HEK293 (cell line): ENCODE measurements at regions not wholly inside any gene's neighbourhood (a gene's known extent, or its start where the extent isn't known, plus 50 kb on each side); places are given as distances from the start of the nearest gene placed in this dataset.
A peak's percentile ranks its signal among the peaks of the same experiment; 100 is the strongest.

ENCODE experiments used
- CTCF ChIA-PET: fragments of 350-600 bp; formaldehyde crosslinking; extraction: SDS; loops from one replicate; lab custom pipeline; 2021; ENCODE audit warnings: antibody characterized with exemption; lab: Yijun Ruan, JAX
- POLR2A ChIA-PET: fragments of 300-600 bp; formaldehyde crosslinking; extraction: SDS; loops from one replicate; lab custom pipeline; 2020; ENCODE audit warnings: antibody characterized with exemption, inconsistent platforms; lab: Yijun Ruan, JAX
- H3K27ac ChIP-seq: fragments of 200-500 bp; sonication (Bioruptor generic); 2 replicates; pipeline ENCODE4 v1.5.1; 2014; ENCODE audit warnings: low read depth, low read length, control low read depth, inconsistent platforms; ENCODE audit errors: extremely low read depth
- H3K36me3 ChIP-seq, 2 experiments: fragments of 200-500 bp in 1 of 2; sonication (Bioruptor generic) in 1 of 2; 1 replicate in 1 of 2; 2 replicates in 1 of 2; pipeline ENCODE4 v1.5.1; 2014 to 2017; ENCODE audit warnings: inconsistent platforms in 2 of 2, low read length in 2 of 2; ENCODE audit not compliant: control insufficient read depth in 2 of 2, insufficient read depth in 1 of 2
- H3K4me1 ChIP-seq: fragments of 200-500 bp; sonication (Bioruptor generic); 2 replicates; pipeline ENCODE4 v1.5.1; 2014; ENCODE audit warnings: mild to moderate bottlenecking, low read length, inconsistent platforms; ENCODE audit not compliant: control insufficient read depth, insufficient read depth
- H3K4me3 ChIP-seq: 2 replicates; pipeline ENCODE4 v1.5.1; 2011; ENCODE audit warnings: low read depth, mild to moderate bottlenecking, control low read depth, low read length, moderate library complexity
- H3K9me3 ChIP-seq: fragments of 200-500 bp; sonication (Bioruptor generic); 2 replicates; pipeline ENCODE4 v1.5.1; 2014; ENCODE audit warnings: low read depth, low read length, inconsistent platforms; ENCODE audit not compliant: control insufficient read depth, insufficient read depth
- FEZF1 ChIP-seq: fragments of 450-650 bp; formaldehyde crosslinking; IDR thresholded peaks from 2 replicates; pipeline ENCODE4 v1.5.1; 2016; ENCODE audit warnings: missing biosample characterization, missing genetic modification characterization
- GLI2 ChIP-seq: fragments of 450-650 bp; formaldehyde crosslinking; IDR thresholded peaks from 2 replicates; pipeline ENCODE4; 2017; ENCODE audit warnings: missing biosample characterization, missing genetic modification characterization, low read depth, borderline replicate concordance
- HIC1 ChIP-seq: fragments of 450-650 bp; formaldehyde crosslinking; IDR thresholded peaks from 2 replicates; pipeline ENCODE4 v1.5.1; 2016; ENCODE audit warnings: missing biosample characterization, missing genetic modification characterization
- OSR2 ChIP-seq: fragments of 450-650 bp; formaldehyde crosslinking; IDR thresholded peaks from 2 replicates; pipeline ENCODE4 v1.5.1; 2016; ENCODE audit warnings: missing biosample characterization, missing genetic modification characterization
- PRDM6 ChIP-seq: fragments of 450-650 bp; formaldehyde crosslinking; IDR thresholded peaks from 2 replicates; pipeline ENCODE4 v1.5.1; 2017; ENCODE audit warnings: missing biosample characterization, missing genetic modification characterization
- SALL2 ChIP-seq: fragments of 450-650 bp; formaldehyde crosslinking; IDR thresholded peaks from 2 replicates; pipeline ENCODE4 v1.5.0; 2017; ENCODE audit warnings: missing biosample characterization, mild to moderate bottlenecking, missing genetic modification characterization, borderline replicate concordance
- SP2 ChIP-seq: fragments of 450-650 bp; formaldehyde crosslinking; IDR thresholded peaks from 2 replicates; pipeline ENCODE4 v1.5.1; 2016; ENCODE audit warnings: missing biosample characterization, missing genetic modification characterization
- ZBTB17 ChIP-seq: fragments of 450-650 bp; formaldehyde crosslinking; IDR thresholded peaks from 2 replicates; pipeline ENCODE4 v1.5.1; 2016; ENCODE audit warnings: missing biosample characterization, missing genetic modification characterization
- ZNF16 ChIP-seq: fragments of 450-650 bp; formaldehyde crosslinking; IDR thresholded peaks from 2 replicates; pipeline ENCODE4 v1.5.1; 2016; ENCODE audit warnings: low read depth, missing biosample characterization, missing genetic modification characterization
- ZNF223 ChIP-seq: fragments of 450-650 bp; formaldehyde crosslinking; IDR thresholded peaks from 2 replicates; pipeline ENCODE4 v1.5.1; 2016; ENCODE audit warnings: missing biosample characterization, missing genetic modification characterization
- ZNF366 ChIP-seq: fragments of 450-650 bp; formaldehyde crosslinking; conservative IDR thresholded peaks from 2 replicates; pipeline ENCODE4 v1.5.1; 2016; ENCODE audit warnings: missing biosample characterization, missing genetic modification characterization
- ZNF433 ChIP-seq: fragments of 450-650 bp; formaldehyde crosslinking; IDR thresholded peaks from 2 replicates; pipeline ENCODE4 v1.5.1; 2016; ENCODE audit warnings: missing biosample characterization, missing genetic modification characterization, low read depth
- ZNF555 ChIP-seq: fragments of 450-650 bp; formaldehyde crosslinking; conservative IDR thresholded peaks from 2 replicates; pipeline ENCODE4 v1.5.1; 2017; ENCODE audit warnings: missing biosample characterization, mild to moderate bottlenecking, missing genetic modification characterization, inconsistent platforms
- ZNF585B ChIP-seq: fragments of 450-650 bp; formaldehyde crosslinking; IDR thresholded peaks from 2 replicates; pipeline ENCODE4 v1.5.1; 2016; ENCODE audit warnings: missing biosample characterization, missing genetic modification characterization
- ZNF600 ChIP-seq: fragments of 450-650 bp; formaldehyde crosslinking; IDR thresholded peaks from 2 replicates; pipeline ENCODE4 v1.5.1; 2016; ENCODE audit warnings: missing biosample characterization, missing genetic modification characterization
- ZNF660 ChIP-seq: fragments of 450-650 bp; IDR thresholded peaks from 2 replicates; pipeline ENCODE4 v1.5.1; 2018; ENCODE audit warnings: missing biosample characterization, mild to moderate bottlenecking, missing genetic modification characterization
- ZNF664 ChIP-seq: fragments of 450-650 bp; formaldehyde crosslinking; IDR thresholded peaks from 2 replicates; pipeline ENCODE4 v1.5.1; 2016; ENCODE audit warnings: missing biosample characterization, missing genetic modification characterization
- ZNF692 ChIP-seq: fragments of 450-650 bp; formaldehyde crosslinking; IDR thresholded peaks from 2 replicates; pipeline ENCODE4 v1.5.1; 2016; ENCODE audit warnings: missing biosample characterization, missing genetic modification characterization
- ZNF701 ChIP-seq: fragments of 450-650 bp; formaldehyde crosslinking; IDR thresholded peaks from 2 replicates; pipeline ENCODE4 v1.5.1; 2016; ENCODE audit warnings: missing biosample characterization, missing genetic modification characterization
- ZNF843 ChIP-seq: fragments of 450-650 bp; formaldehyde crosslinking; IDR thresholded peaks from 2 replicates; pipeline ENCODE4 v1.5.1; 2016; ENCODE audit warnings: missing biosample characterization, missing genetic modification characterization
- ZXDB ChIP-seq: fragments of 450-650 bp; formaldehyde crosslinking; IDR thresholded peaks from 2 replicates; pipeline ENCODE4 v1.5.1; 2016; ENCODE audit warnings: missing biosample characterization, missing genetic modification characterization
- TF ChIP-seq, protein P1 (sequence below): fragments of 450-650 bp; formaldehyde crosslinking; IDR thresholded peaks from 2 replicates; pipeline ENCODE4 v1.5.1; 2016; ENCODE audit warnings: missing biosample characterization, missing genetic modification characterization

DNA sequence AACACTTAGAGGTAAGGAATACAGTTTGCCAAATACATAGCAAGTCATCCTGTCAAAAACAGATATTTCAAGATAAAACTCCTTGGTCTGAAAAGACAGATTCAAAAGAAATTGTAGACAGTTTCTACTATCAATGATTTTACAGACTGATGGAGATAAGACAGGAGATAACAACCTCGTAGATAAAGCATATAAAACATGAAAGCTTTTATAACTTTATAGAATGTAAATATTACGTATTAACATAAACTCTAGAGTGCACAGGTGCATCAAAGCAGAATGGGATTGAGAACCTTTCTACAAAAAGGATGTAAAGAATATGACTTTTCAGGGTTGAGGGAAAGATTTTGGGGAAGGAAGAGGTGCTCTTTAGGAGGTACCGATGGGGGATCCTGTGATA, 158.0 kb upstream of the CENPW start (continued):
- no peak for TF ChIP-seq ZNF692 (tag by site-specific recombination)

DNA sequence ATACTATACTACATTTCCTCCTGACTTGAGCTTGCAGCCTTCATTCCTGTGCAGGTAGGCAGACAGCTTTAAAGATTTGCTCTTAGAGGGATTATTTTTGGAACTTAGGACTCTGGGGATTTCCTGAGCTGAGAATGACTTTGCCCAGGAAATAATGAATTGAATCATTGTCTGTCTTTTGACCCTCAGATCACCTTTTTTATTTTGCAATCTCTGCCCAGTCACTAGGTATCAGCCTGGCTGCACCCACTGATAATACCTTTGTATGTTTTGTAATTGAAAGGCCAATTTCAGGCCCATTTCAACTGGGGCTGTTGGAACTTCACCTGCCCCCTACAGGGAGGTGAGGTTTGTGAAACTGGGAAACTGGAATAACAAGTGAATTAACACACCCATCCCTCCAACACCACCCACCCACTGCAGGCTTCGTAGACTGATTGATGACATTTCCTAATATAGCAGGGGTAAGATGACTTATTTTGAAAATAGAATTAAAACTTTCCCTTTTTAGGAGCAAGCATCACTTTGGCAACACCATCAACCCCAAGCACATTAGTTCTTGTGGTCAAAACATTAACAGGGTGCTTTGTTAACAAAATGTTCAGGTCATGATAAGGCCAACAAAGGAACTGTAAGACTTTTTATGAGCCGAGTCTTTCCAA, 157.1 kb upstream of the CENPW start:
- CTCF ChIA-PET = no interaction called here
- H3K4me3 ChIP-seq = no peak overlapping the region

DNA sequence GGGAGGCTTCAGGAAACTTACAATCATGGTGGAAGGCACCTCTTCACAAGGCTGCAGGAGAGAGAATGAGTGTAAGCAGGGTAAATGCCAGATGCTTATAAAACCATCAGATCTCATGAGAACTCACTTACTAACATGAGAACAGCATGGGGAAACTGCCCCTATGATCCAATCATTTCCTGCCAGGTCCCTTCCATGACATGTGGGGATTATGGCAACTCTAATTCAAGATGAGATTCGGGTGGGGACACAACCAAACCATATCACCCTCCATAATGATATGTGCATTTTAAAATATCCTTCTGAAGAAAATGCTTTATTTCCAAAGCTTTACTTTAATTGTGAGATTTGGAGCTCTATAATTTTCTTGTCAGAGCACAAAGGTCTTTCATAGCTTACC, 154.1 kb upstream of the CENPW start:
- TF ChIP-seq ZXDB (no peak), SALL2 (no peak), SP2 (tag by site-specific recombination) (no peak), ZNF433 (tag by site-specific recombination) (no peak)
- no peaks in the 10 kb centered on the region for H3K36me3 ChIP-seq
- H3K9me3 ChIP-seq = no peaks in the 10 kb centered on the region
- ChIA-PET CTCF (no interaction called here), POLR2A (no interaction called here)
- no peak overlapping the region for H3K27ac ChIP-seq
- H3K4me3 ChIP-seq = no peak overlapping the region
- H3K4me1 ChIP-seq = peaks cover 5% of the 10 kb centered on the region; the same call in 1 of the 2 replicates

More for the DNA sequence above, 157.1 kb upstream of the CENPW start:
- TF ChIP-seq ZNF555 (tag by site-specific recombination) (no peak), ZNF585B (tag by site-specific recombination) (0 out of 2 replicates have a peak, but pooled peaks have one; percentile 42), ZBTB17 (tag by site-specific recombination) (no peak), ZNF660 (tag by site-specific recombination) (no peak)
- TF ChIP-seq, protein P1, sequence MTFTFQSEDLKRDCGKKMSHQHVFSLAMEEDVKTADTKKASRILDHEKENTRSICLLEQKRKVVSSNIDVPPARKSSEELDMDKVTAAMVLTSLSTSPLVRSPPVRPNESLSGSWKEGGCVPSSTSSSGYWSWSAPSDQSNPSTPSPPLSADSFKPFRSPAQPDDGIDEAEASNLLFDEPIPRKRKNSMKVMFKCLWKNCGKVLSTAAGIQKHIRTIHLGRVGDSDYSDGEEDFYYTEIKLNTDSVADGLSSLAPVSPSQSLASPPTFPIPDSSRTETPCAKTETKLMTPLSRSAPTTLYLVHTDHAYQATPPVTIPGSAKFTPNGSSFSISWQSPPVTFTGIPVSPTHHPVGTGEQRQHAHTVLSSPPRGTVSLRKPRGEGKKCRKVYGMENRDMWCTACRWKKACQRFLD (tag by site-specific recombination) = no peak
- Histone ChIP-seq H3K36me3 (no peaks in the 10 kb centered on the region), H3K27ac (no peak overlapping the region), H3K9me3 (no peaks in the 10 kb centered on the region), H3K4me1 (no peaks in the 10 kb centered on the region)
- POLR2A ChIA-PET = no interaction called here

- no peak overlapping the region for H3K27ac ChIP-seq
- POLR2A ChIA-PET = no interaction called here
- CTCF ChIA-PET = interaction anchor here (0.7 kb wide), 1 partner anchor 28 kb away, joined by 4 read pairs; no protein-coding TSS in a partner anchor
- no peaks in the 10 kb centered on the region for H3K9me3 ChIP-seq
- peaks cover 5% of the 10 kb centered on the region; the same call in 1 of the 2 replicates for H3K4me1 ChIP-seq
- H3K36me3 ChIP-seq = no peaks in the 10 kb centered on the region
- no peak overlapping the region for H3K4me3 ChIP-seq
- peak; percentile 78; the same call in 1 of the 2 replicates for TF ChIP-seq ZNF664 (tag by site-specific recombination)
- peak; percentile 75 for TF ChIP-seq PRDM6 (tag by site-specific recombination)
- peak; percentile 35; the same call in 1 of the 2 replicates for TF ChIP-seq ZNF366 (tag by site-specific recombination)
- TF ChIP-seq GLI2 (tag by site-specific recombination) = no peak
- TF ChIP-seq ZNF701 = no peak
- peak; percentile 33; the same call in 1 of the 2 replicates for TF ChIP-seq FEZF1 (tag by site-specific recombination)
- TF ChIP-seq ZNF223 (tag by site-specific recombination) = no peak
- TF ChIP-seq ZNF16 (tag by site-specific recombination) = no peak
- TF ChIP-seq HIC1 = no peak
- TF ChIP-seq ZNF843 (tag by site-specific recombination) = peak; percentile 59; the same call in 1 of the 2 replicates
- TF ChIP-seq ZBTB17 (tag by site-specific recombination) = 0 out of 2 replicates have a peak, but pooled peaks have one; percentile 17
- TF ChIP-seq OSR2 = peak; percentile 29; the same call in 1 of the 2 replicates
- 0 out of 2 replicates have a peak, but pooled peaks have one; percentile 45 for TF ChIP-seq ZNF600 (tag by site-specific recombination)
Observed at GRCh38 chr6:126188279-126188909, 151.5 kb upstream of the CENPW start.
